Myocyte (in vitro differentiated cells): ENCODE measurements at regions not wholly inside any gene's neighbourhood (a gene's known extent, or its start where the extent isn't known, plus 50 kb on each side); places are given as distances from the start of the nearest gene placed in this dataset.

ENCODE experiments used
- DNase-seq: peaks from one replicate; pipeline ENCODE4 v3.0.0-alpha.2; 2012; ENCODE audit warnings: low read depth

DNA sequence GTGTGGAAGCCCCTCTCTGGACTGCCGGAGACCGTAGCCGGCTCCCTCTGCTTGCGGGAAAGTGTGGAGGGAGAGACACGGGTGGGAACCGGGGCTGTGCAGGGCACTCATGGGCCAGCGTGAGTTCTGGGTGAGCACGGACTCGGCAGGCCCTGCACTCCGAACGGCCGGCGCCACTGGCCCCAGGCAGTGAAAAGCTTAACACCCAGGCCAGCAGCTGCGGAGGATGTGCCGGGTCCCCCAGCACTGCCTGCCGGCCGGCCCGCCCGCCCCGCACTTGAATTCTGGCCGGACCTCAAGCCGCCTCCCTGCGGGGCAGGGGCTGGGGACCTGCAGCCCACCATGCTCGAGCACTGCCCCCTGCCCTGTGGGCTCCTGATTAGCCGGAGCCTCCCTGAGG is 147.0 kb downstream of the FGF9 start:
- DNase-seq = no peak

DNA sequence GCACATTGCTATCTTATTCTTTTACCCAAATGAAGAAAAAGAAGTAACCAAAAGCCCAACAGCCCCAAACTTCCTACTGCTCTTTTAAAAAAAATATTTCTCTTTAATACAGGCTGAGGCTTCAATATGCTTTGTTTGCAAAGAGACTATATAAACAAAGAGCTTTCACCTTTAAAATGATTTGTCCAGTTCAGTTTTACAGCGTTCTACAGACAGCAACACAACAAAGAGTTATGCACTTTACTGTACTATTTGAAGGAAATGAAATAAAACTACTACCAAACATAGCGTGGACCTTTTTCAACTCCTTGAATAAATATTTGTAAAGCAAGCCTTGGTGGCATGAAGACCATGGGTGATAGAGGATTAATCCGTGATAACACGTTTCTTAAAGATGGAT is 151.2 kb downstream of the FGF9 start:
- no peak for DNase-seq

DNA sequence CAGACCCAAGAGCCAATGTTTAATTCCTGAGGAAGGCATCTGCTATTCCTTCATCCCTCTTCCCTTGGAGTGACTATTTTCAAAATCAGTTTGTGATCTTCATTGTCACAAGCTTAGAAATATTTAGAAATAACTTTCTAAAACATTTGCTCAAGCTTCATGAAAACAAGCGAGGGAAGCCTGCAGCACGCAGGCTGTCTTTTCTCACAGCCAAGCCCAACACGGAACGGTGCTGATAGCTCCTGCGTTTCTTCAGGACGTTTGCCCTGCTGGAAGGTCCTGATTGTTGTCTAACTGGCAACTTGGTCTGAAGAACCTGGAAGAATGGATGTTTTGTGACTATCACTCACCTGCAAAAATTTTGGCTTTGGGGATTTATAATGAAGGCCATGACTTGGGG is 152.5 kb downstream of the FGF9 start:
- DNase-seq = no peak

DNA sequence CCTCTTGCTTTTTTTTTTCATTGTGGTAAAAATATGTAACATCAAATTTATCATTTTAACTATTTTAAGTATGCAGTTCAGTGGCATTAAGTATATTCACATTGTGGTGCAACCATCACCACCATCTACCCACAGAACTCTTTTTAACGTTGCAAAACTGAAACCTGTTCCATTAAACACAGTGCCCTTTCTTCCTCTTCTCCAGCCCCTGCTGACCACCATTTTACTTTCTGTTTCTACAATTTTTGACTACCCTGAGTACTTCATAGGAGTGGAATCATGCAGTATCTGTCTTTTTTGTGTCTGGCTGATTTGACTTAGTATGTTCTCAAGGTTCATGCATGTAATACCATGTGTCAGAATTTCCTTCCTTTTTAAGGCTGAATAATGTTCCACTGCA is 153.1 kb downstream of the FGF9 start:
- DNase-seq = no peak

DNA sequence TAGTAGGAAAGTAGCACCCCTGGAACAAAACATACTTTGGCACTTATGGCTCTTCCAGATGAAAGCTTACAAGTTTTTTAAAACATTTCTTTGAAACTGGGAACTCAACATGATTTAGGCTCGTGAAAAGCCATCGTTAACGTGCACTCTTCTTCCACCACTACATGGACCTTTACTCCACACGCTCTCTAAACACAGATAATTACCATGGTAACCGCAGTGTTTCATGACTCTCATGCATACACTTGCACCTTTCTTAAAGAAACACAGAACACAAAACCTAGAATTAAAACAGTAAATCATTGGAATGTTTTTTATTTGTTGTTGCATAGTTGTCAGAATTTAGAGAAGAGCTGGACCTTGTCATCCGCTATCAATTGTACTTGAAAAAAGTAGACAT is 154.3 kb downstream of the FGF9 start:
- no peak for DNase-seq

DNA sequence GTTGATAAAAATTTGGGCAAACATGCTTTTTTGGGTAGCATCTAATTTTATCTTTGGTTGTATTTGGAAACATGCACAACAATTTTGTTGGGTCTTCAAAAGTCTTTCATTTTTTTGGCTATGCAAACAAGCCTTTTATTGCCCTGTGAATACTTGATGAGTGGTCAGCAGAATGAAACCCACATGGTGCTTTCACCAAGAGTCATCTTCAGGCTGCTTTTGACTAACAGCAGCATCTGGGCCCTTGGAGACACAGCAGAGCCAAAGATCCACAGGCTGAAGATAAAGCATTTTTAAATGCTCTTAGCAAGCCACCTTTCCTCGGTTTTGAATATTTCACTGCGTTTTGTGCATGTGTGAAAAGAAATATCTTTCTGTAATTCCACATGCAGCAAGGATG is 154.9 kb downstream of the FGF9 start:
- DNase-seq = no peak

DNA sequence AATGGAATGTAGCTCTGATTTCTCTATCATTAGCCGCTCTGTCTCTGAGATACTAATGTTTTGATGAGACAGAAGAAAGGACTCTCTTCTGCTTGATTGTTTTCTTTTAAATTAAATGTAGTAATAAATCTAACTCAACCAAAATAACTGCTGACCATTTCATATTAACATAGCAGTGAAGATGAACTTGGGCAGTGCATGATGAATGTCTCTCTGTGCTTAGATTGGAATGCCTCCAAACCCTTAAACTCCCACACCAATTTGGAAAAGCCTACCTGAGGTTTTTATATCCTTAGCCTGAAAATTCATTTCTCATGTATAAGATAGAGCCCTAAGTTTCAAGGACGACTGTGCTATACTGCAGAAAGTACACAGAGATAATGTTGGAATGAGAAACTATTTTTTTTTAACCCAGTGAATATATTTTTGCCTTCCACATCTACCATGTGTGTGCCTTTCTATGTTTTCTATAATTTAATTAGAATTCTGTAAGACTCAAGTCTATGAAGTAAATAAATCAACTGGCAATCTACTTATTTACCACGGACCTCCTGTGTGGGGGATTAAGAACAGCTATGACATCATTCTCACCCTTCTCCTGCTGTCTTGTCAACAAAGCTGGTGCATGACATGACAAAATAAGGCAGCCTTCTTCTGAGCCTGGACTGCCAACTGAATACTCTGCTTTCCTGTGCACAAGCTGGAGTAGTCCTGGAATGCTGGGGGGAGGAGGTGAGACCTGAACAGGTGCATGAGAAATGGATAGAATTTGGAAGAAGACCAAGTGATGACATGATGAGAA is 155.5 kb downstream of the FGF9 start:
- no peak for DNase-seq

DNA sequence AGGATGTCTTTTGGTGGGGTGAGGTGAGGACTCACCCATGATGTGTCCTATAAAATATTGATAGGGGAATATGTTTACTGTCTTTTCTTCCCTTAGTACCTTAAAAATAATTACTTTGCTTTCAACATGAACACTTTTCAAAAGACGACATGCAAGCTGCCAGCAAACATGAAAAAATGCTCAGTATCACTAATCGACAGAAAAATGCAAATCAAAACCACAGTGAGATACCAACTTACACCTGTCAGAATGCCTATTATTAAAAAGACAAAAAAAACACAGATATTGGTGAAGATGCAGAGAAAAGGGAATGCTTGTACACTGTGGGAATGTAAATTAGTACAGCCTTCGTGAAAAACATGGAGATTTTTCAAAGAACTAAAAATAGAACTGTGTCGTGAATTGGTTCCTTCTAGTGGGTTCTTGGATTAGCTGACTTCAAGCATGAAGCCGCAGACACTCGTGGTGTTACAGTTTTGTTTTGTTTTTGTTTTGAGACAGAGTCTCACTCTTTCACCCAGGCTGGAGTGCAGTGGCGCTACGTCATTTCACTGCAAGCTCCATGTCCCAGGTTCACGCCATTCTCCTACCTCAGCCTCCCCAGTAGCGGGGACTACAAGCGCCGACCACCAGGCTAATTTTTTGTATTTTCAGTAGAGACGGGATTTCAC is 160.9 kb downstream of the FGF9 start:
- no peak for DNase-seq

DNA sequence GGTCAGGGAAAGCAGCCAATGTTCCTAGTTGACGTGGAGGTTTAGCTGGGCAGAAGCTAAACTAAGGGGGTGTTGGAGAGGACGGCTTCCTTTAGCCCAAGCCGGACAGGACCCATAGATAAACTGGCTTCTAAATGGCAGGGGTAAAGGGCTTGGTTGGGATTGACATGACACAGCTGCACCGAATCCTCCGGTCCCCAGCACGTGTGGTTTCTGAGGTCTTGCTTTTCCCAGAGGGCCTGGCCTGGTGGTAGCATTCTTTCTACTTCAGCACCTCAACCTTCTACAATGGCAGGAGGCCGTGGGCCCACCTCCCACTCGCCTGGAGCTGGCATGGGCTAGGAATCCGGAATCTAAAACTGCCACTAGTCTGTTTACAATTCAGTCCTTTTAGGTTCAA is 163.0 kb downstream of the FGF9 start:
- DNase-seq = peak; percentile 72

DNA sequence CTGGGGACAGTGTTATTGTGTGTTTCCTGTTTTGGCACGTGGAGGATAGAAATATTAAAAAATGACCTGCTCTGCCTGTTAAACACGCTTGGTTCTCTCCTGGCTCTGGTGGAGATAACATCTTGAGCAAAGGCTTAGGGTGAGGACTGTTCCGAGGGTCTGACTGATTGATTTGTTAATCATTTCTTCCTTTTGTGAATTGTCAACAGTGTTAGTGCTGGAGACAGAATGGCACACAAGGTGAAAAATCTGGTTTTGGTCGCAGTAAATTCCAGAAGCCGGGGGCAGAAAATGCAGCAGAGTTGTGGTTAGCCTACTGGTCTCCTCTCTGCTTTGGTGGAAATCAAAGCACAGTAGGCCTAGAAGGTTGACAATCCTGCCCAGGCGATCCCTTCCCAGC is 163.6 kb downstream of the FGF9 start:
- no peak for DNase-seq

DNA sequence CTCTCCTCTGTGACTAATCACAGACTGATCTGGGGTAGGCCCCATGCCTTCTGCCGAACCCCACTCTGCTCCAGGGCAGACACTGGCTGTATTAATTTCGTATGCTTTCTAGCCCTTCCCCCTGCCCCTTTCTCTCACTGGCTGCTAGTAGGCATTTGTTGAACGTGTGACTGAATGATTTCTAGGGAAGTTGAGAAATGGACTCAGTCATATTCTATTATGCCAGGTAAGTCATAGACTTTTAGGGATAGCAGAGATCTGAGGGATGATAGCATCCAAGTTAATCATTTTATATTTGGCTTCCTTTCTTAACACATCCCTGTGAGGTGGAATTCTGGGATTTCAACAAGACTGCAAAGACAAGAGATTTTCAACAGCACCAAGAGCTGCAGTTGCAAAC is 166.4 kb downstream of the FGF9 start:
- DNase-seq = no peak

DNA sequence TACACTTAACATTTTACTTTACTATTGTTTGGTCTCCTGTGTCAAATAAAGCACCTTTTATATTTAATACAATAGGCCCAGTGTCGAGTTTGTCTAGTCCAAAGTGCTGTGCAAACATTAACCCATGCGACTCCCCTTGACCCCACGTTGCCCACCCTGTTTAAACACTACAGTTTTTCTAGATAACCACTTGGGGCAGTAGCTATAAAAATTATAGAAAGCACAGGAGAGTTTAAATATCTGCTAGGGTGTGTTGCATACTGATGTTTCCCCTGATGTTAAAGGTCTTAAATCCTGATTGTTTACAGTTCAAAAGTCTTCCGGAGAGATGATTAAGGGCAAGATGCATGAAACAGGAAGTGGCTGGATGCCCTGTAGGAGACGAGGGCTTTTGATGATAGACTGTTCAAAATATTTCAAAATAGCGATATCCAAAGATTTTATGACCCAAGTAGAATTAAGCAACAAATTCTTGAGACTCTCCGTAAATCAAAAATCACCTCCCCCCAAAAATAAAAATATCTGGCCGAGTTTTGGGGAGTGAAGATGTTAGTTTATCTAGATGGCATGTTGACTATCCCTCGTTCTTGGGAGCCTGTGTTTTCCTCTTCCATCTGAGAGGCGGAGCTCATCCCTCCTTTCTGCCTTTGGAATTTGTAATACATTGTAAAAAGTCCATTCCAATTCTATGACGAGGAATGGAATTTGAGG is 167.1 kb downstream of the FGF9 start:
- DNase-seq = no peak

DNA sequence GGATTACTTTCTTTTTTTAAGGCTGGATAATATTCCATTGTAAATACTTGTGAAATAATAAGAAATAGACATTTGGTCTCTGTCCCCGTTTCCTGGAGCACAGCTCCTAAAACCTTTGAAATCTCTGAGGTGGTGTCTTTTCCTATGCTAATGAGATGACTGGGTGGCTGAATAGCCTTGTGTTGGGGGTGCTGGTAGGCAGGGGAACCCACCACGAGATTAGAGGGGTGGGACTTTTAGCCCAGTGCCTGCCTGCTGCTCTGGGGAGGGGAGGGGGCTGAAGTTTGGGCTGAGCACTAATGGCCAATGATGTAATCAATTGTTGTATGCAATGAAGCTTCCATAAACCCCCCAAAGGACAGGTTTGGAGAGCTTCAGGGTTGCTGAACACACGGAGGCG is 175.7 kb downstream of the FGF9 start:
- no peak for DNase-seq

DNA sequence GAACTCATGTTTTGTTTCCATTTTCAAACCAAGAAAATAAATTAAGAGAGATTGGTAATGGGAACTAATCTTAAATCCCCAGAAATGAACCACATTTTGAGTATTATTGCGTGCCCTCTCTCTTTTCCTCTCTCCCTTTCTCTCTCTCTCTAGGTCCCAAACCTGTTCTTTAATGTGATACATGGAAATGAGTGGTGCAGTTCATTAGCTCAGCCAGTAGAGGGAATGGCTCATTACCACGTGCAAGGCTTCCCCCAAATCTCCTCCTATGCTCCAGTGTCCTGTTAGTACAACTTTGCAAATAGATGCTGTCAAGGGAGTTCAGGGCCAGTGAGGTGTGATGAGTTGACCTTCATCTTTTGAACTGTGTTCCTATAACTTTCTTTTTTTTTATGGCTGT is 178.4 kb downstream of the FGF9 start:
- no peak for DNase-seq

DNA sequence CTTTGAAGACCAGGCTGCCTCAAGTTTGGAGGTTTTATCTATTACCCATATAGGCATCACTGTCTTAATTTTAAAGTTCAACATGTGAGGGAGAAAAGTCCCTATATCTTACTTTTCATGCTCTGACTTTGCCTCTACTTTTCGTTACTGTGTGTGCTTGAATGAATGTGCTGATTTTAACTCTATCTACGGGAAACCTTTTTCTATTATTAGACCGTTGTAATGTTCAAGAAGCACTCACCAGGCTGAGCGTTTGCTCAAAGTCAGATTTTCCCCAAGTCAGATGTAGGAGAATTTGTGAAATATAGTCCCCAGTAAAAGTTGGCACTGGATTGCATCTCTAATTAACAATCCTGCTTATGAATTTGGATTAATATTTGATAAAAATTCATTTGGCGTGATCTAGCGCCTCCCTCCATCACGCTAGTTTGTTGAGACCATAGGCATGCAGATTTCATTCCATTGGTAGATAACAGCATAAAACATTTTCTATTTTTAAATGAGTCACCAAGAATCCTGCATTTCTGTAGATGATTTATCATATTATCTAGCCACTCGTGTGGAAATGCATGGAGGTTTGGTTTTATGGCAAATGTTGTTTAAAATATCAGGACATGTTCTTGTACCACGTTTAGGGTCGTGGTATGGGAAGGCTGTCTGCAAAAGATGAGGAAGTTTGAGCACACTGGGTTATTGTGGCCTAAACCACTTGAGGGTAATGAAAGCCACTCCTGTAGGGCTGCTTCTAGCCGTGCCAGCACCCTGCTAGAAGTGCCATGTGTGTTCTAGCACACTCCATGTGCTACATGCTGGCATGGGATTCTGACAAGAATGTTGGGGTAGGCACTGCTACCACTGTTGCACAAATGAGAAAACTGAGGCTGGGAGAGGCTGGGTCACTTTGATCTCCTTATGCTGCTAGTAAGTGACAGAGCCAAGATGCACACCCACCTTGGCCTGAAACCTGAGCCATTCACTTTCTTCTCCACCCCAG is 179.4 kb downstream of the FGF9 start:
- DNase-seq = no peak

DNA sequence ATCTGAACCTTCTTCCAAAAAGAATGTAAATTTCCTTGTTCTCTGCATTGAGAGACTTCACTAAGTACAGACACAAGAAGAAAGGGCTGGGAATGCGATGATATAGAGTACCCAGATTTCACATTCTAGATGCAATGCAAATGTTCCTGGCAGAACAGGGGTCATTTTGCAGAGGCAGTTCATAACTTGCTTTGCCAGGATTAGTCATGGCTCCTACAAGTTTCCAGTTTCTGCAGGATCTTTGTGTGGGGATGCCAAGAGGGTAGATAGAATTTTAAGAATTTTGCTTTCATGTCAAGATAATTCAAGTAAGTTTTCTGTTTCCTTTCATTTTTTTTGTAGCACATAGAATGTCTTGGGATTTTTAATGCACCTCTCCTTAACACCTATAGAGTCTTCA is 181.2 kb downstream of the FGF9 start:
- DNase-seq = no peak

DNA sequence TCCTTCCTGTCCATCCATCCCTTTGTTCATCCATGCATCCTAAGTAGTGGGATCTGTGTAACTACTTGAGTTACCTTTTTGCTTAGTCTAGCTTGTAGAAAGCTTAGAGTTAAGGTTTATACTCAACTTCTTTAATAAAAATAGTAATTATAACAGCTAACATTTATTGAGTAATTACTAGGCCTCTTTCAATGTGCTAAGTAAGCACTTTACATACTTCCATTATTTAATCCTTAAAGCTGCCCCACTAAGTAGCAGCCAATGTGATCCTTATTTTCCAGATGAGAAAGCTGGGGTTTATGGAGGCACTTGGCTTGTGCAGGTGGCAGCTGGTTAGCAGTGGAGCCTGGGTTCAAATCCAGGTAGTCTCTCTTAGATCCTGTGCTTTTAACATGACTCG is 182.9 kb downstream of the FGF9 start:
- DNase-seq = no peak

DNA sequence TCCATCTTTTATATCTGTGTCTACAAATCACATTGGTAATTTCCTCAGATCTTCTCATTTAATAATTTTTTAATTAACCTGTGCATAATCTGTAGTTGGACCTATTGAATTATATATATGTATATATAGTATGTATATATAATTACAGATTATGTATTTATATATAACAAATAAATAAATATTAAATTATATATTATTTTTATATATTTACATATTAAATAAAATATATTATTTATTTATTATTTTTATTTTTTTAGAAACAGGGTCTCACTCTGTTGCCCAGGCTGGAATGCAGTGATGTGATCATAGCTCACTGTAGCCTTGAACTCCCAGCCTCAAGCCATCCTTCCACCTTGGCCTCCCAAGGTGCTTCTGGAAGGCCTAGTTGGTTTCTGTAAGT is 197.9 kb downstream of the FGF9 start:
- DNase-seq = no peak

DNA sequence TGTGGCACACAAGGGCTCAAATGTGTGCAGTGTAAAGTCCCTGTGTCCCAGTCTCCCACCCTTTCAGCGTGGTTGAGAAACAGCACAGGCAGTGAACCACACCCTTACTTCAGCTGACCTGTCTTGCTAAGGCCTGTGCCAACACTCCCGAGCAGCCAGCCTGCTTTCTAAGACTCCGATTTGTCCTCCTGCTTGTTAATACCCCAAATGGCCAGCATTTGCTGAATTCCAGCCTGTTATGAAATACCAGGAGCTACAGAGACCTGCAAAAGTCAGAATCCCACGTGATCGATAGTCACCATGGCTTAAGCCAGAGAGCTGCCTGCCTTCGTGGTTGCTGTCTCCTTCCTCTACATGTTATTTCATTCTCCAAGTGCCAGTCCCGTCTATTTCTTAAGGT is 200.5 kb downstream of the FGF9 start:
- DNase-seq = no peak

DNA sequence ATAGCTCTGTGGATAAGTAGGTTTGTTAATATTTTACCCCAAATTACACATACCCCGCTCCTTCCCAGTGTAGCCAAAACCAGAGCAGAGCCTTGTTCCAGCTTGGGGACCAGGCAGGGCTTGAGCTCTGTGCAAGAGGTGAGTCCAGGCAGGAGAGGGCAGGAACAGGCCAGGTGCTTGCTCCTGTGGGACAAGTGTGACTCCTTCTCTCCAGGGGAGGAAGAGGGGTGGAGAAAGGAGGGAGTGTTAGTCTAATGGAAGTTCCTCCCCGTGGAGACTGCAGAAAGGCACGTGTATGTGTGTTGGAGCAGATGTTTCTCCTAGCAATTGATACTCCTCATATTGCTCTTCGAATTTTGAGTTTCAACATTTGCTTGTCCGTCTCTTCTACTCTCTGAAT is 201.0 kb downstream of the FGF9 start:
- DNase-seq = no peak

DNA sequence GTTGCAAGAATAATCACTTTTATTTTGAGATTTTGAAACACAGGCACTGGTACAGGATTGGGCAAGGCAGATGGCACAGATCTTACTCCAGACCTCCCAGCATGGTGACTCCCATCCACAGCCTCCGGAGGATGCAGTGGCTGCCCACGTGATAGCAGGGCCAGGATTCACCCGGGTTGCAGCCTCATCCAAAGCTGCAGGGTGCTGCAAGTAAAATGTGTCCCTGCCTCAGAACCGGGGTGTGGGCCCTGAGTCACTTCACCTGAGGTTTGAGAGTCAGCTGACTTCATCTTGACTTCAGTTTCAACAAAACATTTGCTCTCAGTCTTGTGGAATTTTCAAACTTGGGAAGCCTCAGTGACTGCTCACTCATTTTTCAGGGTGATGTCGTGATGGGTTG is 201.9 kb downstream of the FGF9 start:
- no peak for DNase-seq
